Pancreas (tissue), 10 donors: ENCODE measurements at regions not wholly inside any gene's neighbourhood (a gene's known extent, or its start where the extent isn't known, plus 50 kb on each side); places are given as distances from the start of the nearest gene placed in this dataset.

Experiments used
- ATAC-seq, 4 donors: fragments of 200-7000 bp; cut with Tn5 transposase; one replicate each; pipeline versions ENCODE4 v1.8.0 to v1.9.1; 2020; ENCODE audit warnings: mild to moderate bottlenecking in 4 of 4, moderate library complexity in 4 of 4
- DNase-seq, 6 donors: peaks; one replicate each; pipeline ENCODE4 v3.0.0-alpha.2; 2020
- FAIRE-seq: peaks from 2 replicates; lab custom pipeline; 2012; peaks lifted over from hg19 to GRCh38; lab: Jason Lieb, UNC
- H3K27ac ChIP-seq, 4 donors: fragments of 200-600 bp; sonication (generic); 1 replicate in 3 of 4; 2 replicates in 1 of 4; pipeline versions ENCODE4 v1.5.0 to v1.8.0; 2020
- H3K27me3 ChIP-seq, 4 donors: fragments of 200-600 bp; one replicate each; pipeline ENCODE4 v1.8.0; 2021
- H3K36me3 ChIP-seq, 3 donors: fragments of 200-600 bp; sonication (generic) in 1 of 3; one replicate each; pipeline versions ENCODE4 v1.5.0 to v1.8.0; 2020 to 2021
- H3K4me1 ChIP-seq, 3 donors: fragments of 200-600 bp; one replicate each; pipeline ENCODE4 v1.8.0; 2021
- H3K4me3 ChIP-seq, 4 donors: fragments of 200-600 bp; sonication (generic) in 2 of 4; one replicate each; pipeline versions ENCODE4 v1.5.0 to v1.8.0; 2020 to 2021
- H3K9me3 ChIP-seq, 4 donors: fragments of 200-600 bp; one replicate each; pipeline ENCODE4 v1.8.0; 2021
- WGBS, 2 donors: extraction: QIAGEN DNeasy Blood & Tissue Kit; methylation state at CpG; one replicate each; pipeline ENCODE4 v1.1.7; 2013; 5-methylcytosine and 5-hydroxymethylcytosine counted together
- intact Hi-C, 3 donors: fragments of 100-400 bp; cut with DNase I; formaldehyde crosslinking; loops; one replicate each; pipeline versions ENCODE4 v1.11.1 to v1.14.2; 2022
- TF ChIP-seq, protein P1 (sequence below), 4 donors: fragments of 200-600 bp; sonication (generic) in 3 of 4; IDR thresholded peaks; one replicate each; pipeline versions ENCODE4 v1.5.0 to v1.8.0; 2021; ENCODE audit warnings: antibody characterized with exemption in 4 of 4
- donor health status: healthy with polysubstance abuse.
- donor health status: DM: no; HTN: no; CAD: no; lungs with moderate emphysema.
- donor health status: DM: no; HTN: no; CAD: no.
- donor health status: control.
- donor health status: control.
- donor health status: Bipolar disorder and iron deficiency.
- donor health status: DM: yes; HTN: yes; CAD: no.
- donor health status: DM: no; HTN: no; CAD: no.
- donor health status: DM: no; HTN: no; CAD: no.
- donor health status: DM: yes; HTN: yes; CAD: no.

GRCh38 chr10:117685431-117685830 lies 142.9 kb downstream of the EMX2 start:
- 42 to 46% methylated on average over 2 to 3 of the region's 3 CpGs for WGBS, 2 donors
- no peaks in the 10 kb centered on the region for H3K4me1 ChIP-seq
- TF ChIP-seq, protein P1, sequence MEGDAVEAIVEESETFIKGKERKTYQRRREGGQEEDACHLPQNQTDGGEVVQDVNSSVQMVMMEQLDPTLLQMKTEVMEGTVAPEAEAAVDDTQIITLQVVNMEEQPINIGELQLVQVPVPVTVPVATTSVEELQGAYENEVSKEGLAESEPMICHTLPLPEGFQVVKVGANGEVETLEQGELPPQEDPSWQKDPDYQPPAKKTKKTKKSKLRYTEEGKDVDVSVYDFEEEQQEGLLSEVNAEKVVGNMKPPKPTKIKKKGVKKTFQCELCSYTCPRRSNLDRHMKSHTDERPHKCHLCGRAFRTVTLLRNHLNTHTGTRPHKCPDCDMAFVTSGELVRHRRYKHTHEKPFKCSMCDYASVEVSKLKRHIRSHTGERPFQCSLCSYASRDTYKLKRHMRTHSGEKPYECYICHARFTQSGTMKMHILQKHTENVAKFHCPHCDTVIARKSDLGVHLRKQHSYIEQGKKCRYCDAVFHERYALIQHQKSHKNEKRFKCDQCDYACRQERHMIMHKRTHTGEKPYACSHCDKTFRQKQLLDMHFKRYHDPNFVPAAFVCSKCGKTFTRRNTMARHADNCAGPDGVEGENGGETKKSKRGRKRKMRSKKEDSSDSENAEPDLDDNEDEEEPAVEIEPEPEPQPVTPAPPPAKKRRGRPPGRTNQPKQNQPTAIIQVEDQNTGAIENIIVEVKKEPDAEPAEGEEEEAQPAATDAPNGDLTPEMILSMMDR (IDR thresholded peaks at IDR 0.05): no peak
- H3K27me3 ChIP-seq: no peaks in the 10 kb centered on the region
- no peaks in the 10 kb centered on the region for H3K9me3 ChIP-seq
- FAIRE-seq (no peak), DNase-seq (no peak), ATAC-seq (no peak)
- intact Hi-C loops: no loop called here
- H3K36me3 ChIP-seq: no peaks in the 10 kb centered on the region
- no peak overlapping the region for H3K4me3 ChIP-seq
- no peak overlapping the region for H3K27ac ChIP-seq

DNA sequence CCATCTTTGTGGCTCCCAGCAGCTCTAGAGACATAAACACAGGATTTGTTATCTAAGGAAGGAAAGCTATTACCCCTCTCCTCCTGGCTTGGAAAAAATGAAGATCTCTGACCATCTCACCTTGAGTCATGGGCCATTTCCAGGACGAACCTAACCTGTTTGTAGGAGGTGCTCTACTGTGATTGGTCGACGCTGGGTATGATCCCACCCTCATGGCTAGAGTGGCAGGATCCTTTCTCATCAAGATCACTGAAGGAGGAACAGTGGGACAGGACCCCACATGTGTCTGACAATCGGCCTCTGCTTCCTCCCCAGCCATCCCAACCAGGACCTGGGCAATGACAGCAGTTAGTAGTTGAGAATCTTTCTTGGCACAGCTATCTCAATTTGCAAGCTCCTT lies 144.1 kb downstream of the EMX2 start:
- H3K27me3 ChIP-seq: no peaks in the 10 kb centered on the region
- no peak for FAIRE-seq
- ATAC-seq: no peak
- intact Hi-C loops: no loop called here
- H3K27ac ChIP-seq: no peak overlapping the region
- no peaks in the 10 kb centered on the region for H3K4me1 ChIP-seq
- WGBS, 2 donors: 43 to 53% methylated on average over 4 of the region's 4 CpGs
- H3K36me3 ChIP-seq: no peaks in the 10 kb centered on the region
- no peaks in the 10 kb centered on the region for H3K9me3 ChIP-seq
- no peak for DNase-seq
- TF ChIP-seq, protein P1 (IDR thresholded peaks at IDR 0.05): no peak
- no peak overlapping the region for H3K4me3 ChIP-seq

DNA sequence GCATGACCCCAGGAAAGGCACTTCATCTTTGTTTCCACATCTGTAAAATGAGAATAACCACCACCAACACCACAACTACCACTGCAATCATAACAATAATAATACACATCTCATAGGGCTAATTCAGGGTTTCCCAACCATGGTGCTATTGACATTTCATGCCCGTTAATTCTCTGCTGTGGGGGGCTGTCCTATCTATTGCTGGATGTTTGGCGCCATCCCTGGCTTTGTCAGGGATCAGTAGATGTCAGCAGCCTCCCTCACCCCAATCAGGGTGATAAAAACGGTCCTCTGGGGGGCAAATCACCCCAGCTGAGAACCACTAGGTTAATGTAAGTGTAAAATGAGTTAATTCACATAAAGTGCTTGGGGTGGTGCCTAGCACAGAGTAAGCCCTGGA lies 145.8 kb downstream of the EMX2 start:
- FAIRE-seq (no peak), DNase-seq (no peak), ATAC-seq (no peak)
- no peaks in the 10 kb centered on the region for H3K27me3 ChIP-seq
- H3K4me1 ChIP-seq: no peaks in the 10 kb centered on the region
- no peak overlapping the region for H3K4me3 ChIP-seq
- intact Hi-C loops: no loop called here
- no peak overlapping the region for H3K27ac ChIP-seq
- H3K9me3 ChIP-seq: no peaks in the 10 kb centered on the region
- TF ChIP-seq, protein P1 (IDR thresholded peaks at IDR 0.05): no peak
- no peaks in the 10 kb centered on the region for H3K36me3 ChIP-seq
- WGBS, 2 donors: 27 to 31% methylated on average over 3 of the region's 3 CpGs

GRCh38 chr10:117689566-117689965 lies 147.0 kb downstream of the EMX2 start:
- intact Hi-C loops: no loop called here
- FAIRE-seq (no peak), DNase-seq (no peak), ATAC-seq (no peak)
- H3K36me3 ChIP-seq: no peaks in the 10 kb centered on the region
- H3K4me3 ChIP-seq: no peak overlapping the region
- H3K27ac ChIP-seq: no peak overlapping the region
- H3K9me3 ChIP-seq: no peaks in the 10 kb centered on the region
- TF ChIP-seq, protein P1 (IDR thresholded peaks at IDR 0.05): no peak
- WGBS, 2 donors: 61 to 67% methylated on average over 5 of the region's 5 CpGs
- H3K27me3 ChIP-seq: no peaks in the 10 kb centered on the region
- no peaks in the 10 kb centered on the region for H3K4me1 ChIP-seq

DNA sequence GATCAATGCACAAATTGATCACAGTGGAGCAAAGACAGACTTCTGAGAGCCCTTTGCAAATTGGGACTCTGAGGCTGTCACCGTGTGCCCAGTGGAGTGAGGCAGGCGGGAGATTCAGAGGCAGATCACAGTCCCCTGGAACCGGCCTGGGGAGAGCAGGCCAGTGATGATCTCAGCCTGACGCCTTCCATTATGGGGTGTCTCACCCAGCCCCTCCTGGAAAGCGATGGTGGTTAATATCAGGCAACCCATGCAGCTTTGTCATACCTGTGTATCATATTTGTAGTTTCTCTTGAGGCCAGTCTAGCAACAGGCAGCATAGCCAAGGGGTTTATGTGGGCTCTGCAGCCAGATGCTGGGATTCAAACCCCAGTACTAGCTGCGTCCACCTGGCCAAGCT lies 147.8 kb downstream of the EMX2 start:
- intact Hi-C loops: no loop called here

More for the DNA sequence above, 147.8 kb downstream of the EMX2 start:
- Histone ChIP-seq H3K9me3 (no peaks in the 10 kb centered on the region), H3K4me1 (no peaks in the 10 kb centered on the region), H3K4me3 (no peak overlapping the region), H3K27ac (no peak overlapping the region), H3K27me3 (no peaks in the 10 kb centered on the region), H3K36me3 (no peaks in the 10 kb centered on the region)
- FAIRE-seq (no peak), ATAC-seq (no peak), DNase-seq (no peak)
- WGBS, 2 donors: 66 to 71% methylated on average over 6 of the region's 6 CpGs
- TF ChIP-seq, protein P1 (IDR thresholded peaks at IDR 0.05): no peak
